ENCODE measurements at regions not wholly inside any gene's neighbourhood (a gene's known extent, or its start where the extent isn't known, plus 50 kb on each side); places are given as distances from the start of the nearest gene placed in this dataset.
"Not testable (repeated sequence)": the region's sequence is repeated elsewhere in the genome, so short reads cannot be mapped to it uniquely, and the experiment has no call there.

GRCh38 chr13:99731747-99732146 is 230.5 kb downstream of the TM9SF2 start:
- no peak for DNase-seq

GRCh38 chr13:99730403-99730802 is 229.1 kb downstream of the TM9SF2 start:
- DNase-seq = no peak

DNA sequence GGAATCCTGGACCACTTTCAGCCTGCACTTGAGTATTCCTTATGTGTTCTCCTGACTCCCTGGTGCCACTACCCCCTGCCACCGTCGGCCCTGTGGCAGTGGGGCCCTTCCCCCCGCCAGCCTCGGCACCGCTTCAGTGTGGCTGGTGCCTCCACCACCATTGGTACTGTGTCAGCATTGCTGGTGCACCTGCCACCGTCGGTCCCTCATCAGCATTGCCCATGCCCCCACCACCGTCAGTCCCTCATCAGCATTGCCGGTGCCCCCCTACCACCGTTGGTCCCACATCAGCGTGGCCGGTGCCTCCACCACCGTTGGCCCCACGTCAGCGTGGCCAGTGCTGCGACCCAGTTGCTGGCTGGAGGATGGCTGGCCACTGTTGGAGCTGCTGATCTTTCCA is 228.5 kb downstream of the TM9SF2 start:
- no peak for DNase-seq

GRCh38 chr13:99727651-99728050 is 226.4 kb downstream of the TM9SF2 start:
- DNase-seq = not testable (repeated sequence)

GRCh38 chr13:99726282-99726894 is 225.1 kb downstream of the TM9SF2 start:
- no peak for DNase-seq

DNA sequence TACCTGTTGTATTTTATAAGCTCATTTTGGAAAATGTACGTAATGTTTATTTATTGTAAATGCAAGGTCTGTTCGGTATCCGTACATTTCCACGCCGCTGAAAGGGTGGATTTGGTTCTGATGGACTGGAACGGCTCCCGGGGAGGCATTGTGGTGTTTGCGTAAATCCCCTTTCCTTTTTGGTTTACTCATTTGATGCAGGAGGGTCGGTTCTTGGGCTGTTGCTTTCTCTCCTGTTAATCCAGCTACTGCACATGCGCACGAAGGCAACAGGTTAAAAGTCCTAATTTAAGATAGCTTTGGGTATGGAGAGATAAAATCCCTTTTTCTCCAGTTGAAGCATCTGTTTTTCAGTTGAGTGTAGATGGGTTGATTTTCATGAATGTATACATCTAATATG is 224.4 kb downstream of the TM9SF2 start:
- no peak for DNase-seq

DNA sequence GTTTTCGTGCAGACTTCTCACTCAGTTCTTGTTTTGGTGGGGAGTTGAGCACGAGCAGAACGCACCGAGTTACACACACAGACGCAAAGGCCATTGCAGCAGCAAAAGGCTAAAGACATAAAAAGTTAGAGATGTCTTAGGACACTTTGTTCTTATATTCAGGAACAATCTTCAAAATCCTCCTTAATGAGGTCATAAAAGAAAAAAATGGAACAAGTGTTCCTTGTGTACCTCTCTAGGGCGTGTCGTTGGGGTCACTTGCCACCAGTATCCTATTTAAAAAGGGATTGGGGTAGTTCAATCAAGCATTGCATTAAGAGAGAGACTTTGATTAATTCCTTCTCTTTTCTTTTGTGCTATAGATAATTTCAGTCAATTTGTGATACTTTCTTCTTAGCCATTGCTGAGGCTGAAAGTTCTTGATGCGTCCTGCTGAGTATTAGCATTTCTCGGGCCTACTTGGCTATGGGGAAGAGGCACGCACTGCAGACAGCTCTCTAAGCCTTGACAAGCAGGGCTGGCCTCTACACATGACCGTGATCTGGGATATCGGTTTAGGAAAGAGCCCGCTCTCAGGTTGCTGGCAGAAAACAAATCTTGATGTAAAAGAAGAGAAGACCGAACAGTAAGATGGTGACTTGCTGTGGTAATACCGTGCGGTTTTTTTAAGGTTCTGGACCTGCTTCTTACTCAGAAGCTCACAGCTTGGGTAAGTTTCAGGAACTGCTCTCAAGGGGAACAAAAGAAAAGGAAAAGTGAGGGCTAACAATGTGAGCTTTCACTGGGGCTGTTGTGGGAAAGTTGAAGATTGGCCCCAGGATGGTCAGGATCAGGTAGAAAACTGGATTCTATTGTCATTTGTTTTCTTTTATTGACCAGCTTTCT is 223.6 kb downstream of the TM9SF2 start:
- DNase-seq = no peak

DNA sequence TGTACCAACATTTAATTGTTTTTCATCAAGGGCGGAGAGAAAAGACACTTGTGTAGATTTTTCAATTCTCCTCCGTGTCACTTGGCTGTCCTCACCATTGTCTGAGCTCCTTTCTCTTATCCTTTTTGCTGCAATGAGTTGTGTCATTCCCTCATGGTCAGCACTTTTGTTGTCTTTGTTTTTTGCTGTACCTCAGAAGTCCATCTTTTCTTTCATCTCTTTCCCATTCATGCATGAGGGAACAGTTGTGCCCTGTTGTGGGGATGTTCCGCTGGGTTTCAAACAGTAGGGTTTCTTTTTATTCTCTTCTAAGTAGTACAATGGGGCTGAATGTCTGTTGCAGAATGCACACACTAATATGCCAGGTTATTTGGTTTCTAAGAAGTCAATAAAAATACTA is 222.6 kb downstream of the TM9SF2 start:
- DNase-seq = no peak

GRCh38 chr13:99722931-99723330 is 221.7 kb downstream of the TM9SF2 start:
- no peak for DNase-seq

- no peak for DNase-seq
Observed at GRCh38 chr13:99722338-99722818, 221.1 kb downstream of the TM9SF2 start.

- DNase-seq = no peak
Observed at GRCh38 chr13:99721606-99722337, 220.5 kb downstream of the TM9SF2 start.

GRCh38 chr13:99717959-99718674 is 216.8 kb downstream of the TM9SF2 start:
- no peak for DNase-seq

GRCh38 chr13:99709134-99709533 is 207.9 kb downstream of the TM9SF2 start:
- no peak for DNase-seq

- no peak for DNase-seq
Observed at GRCh38 chr13:99704390-99704789, 203.1 kb downstream of the TM9SF2 start.

DNA sequence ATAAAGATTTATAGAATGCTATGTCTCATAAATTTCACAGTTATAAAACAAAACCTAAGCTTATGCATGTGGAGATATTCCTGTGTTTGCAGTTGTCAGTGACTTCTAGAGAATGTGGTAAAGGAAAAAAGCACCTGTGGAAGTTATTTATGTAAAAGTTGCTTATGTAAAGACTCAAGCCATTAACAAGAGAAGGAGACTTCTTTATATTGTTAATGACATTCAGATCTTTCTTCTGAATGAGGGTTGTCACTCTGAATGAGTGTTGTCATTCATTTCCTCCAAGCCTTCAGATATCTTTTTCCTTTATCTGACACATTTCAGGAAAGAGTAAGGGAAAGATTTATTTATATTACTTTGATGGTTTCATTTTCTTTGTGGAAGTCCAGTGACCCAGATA is 202.6 kb downstream of the TM9SF2 start:
- no peak for DNase-seq

- DNase-seq = no peak
Observed at GRCh38 chr13:99702687-99703319, 201.5 kb downstream of the TM9SF2 start.

DNA sequence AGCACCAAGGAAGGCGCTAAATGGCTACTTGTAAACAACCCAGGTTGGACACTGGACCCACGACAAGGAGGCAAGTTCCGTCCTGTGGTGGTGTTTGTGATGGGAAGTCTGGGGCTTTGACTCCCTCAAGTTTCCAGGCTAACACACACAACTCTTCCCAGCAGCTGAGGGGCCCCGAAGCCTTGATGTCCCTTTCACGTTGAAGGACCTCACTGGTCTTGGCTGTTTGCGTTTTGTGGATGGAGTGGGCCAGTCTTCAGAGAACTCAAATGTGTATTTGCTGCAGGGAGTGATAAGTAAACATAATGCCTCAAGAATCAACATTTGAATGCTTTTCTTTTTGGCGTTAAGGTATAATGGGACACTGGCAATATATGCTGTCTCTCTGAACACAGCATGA is 199.2 kb downstream of the TM9SF2 start:
- no peak for DNase-seq

DNA sequence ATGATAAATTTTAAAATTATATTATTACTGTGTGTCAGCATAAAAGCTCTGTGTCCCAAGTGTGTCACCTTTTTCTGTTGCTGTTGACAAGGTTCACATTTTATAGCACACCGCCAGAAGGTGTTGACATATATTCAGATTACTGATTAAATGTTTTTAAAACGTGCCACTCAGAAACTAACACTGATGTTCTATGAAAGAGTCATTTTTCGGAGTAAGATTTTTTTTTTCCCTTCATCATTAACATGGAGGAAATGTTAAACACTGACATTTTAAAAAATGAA is 197.5 kb downstream of the TM9SF2 start:
- no peak for DNase-seq

DNA sequence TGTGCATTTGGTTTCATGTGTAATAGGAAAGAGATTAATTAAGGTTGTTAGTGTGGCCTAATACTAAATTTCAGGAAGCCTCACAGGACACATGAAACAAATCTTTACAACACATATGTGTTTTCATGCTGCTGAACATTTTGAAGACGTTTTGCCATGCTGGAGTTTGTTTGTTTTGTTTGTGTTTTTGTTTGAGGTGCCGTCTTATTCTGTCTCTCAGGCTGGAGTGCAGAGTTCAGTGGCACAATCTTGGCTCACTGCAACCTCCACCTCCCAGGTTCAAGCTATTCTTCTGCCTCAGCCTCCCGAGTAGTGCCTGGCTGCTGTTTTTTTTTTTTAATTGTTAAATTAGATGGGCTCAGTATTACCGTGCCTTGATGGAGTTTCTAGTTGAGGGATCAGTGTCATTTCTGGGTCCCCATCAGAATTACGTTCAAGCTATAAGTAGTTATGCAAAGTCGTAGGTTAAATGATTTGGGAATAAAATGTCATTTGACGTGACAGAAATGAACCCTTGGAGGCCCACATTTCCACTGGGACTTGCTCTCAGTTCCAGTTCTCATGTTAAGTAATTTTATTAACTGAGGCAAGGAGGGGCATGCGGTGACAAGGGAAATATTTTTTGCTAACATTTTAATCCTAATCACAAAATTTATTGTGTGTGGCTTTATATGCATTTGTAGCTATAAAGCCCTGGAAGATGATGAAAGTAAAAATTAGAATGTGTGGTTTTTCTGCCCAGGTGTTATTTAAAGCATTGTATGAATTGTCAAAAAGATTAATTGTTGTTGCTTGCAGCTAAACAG is 196.9 kb downstream of the TM9SF2 start:
- no peak for DNase-seq

DNA sequence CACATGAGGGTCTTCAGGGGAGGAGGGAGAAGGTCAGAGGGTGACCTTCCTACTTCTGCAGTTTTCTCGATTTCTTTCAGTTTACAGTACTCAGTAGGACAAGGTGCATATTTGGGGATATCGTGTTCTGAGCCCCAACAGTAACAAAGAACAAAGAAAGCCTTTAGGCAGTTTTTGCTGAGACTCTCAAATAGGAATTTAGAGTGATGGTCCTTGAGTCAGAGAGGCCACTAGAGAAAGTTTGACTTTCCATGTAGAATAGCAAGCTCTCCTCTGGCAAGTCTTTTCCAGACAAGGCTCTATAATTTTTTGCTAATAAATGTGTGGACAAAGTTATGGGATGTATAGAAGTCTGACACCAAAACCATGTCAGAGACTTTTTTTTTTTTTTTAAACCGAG is 194.6 kb downstream of the TM9SF2 start:
- no peak for DNase-seq

- DNase-seq = no peak
Observed at GRCh38 chr13:99693852-99694611, 192.8 kb downstream of the TM9SF2 start.

Measured in NCI-H2171 (cell line).